Astrocyte (in vitro differentiated cells and primary cell): ENCODE measurements at regions not wholly inside any gene's neighbourhood (a gene's known extent, or its start where the extent isn't known, plus 50 kb on each side); places are given as distances from the start of the nearest gene placed in this dataset.

ENCODE experiments used
- DNase-seq: peaks from one replicate; pipeline ENCODE4 v3.0.0-alpha.2; 2010; ENCODE audit warnings: low read depth
- FAIRE-seq: peaks from 2 replicates; lab custom pipeline; 2011; peaks lifted over from hg19 to GRCh38; lab: Jason Lieb, UNC
- H2AFZ ChIP-seq: 2 replicates; pipeline ENCODE4 v1.6.0; 2012; ENCODE audit warnings: low read depth, low read length, inconsistent platforms
- H3K27ac ChIP-seq: 2 replicates; pipeline ENCODE4 v1.5.1; 2011; ENCODE audit warnings: low read depth, low read length, inconsistent platforms
- H3K27me3 ChIP-seq: 2 replicates; pipeline ENCODE4 v1.6.0; 2011; ENCODE audit warnings: low read length, inconsistent platforms; ENCODE audit not compliant: insufficient read depth
- H3K36me3 ChIP-seq: 2 replicates; pipeline ENCODE4 v1.5.1; 2011; ENCODE audit warnings: low read length, inconsistent platforms; ENCODE audit not compliant: insufficient read depth
- H3K4me1 ChIP-seq: 2 replicates; pipeline ENCODE4 v1.5.1; 2011; ENCODE audit warnings: low read length, inconsistent platforms; ENCODE audit not compliant: insufficient read depth
- H3K4me2 ChIP-seq: 2 replicates; pipeline ENCODE4 v1.6.0; 2012; ENCODE audit warnings: low read length, inconsistent platforms
- H3K4me3 ChIP-seq: 2 replicates; pipeline ENCODE4 v1.5.1; 2011; ENCODE audit warnings: low read depth, mild to moderate bottlenecking, low read length, inconsistent platforms; ENCODE audit not compliant: insufficient read depth
- H3K79me2 ChIP-seq: 2 replicates; pipeline ENCODE4 v1.6.0; 2012; ENCODE audit warnings: mild to moderate bottlenecking, low read length, inconsistent platforms; ENCODE audit not compliant: insufficient read depth
- H3K9ac ChIP-seq: 2 replicates; pipeline ENCODE4 v1.6.0; 2012; ENCODE audit warnings: mild to moderate bottlenecking, low read length, inconsistent platforms
- H3K9me3 ChIP-seq: 2 replicates; pipeline ENCODE4 v1.5.1; 2012; ENCODE audit warnings: low read depth, mild to moderate bottlenecking, low read length, inconsistent platforms; ENCODE audit not compliant: insufficient read depth
- H4K20me1 ChIP-seq: 2 replicates; pipeline ENCODE4 v1.6.0; 2012; ENCODE audit warnings: low read length, inconsistent platforms; ENCODE audit not compliant: insufficient read depth
- H3K27ac Mint-ChIP-seq: one replicate; pipeline ENCODE4 v1.8.0; 2021; ENCODE audit warnings: mild to moderate bottlenecking, mixed read lengths; ENCODE audit not compliant: unreplicated experiment
- H3K27me3 Mint-ChIP-seq: one replicate; pipeline ENCODE4 v1.8.0; 2021; ENCODE audit warnings: low read depth, mixed read lengths; ENCODE audit not compliant: unreplicated experiment
- H3K36me3 Mint-ChIP-seq: one replicate; pipeline ENCODE4 v1.8.0; 2021; ENCODE audit warnings: low read depth, mixed read lengths; ENCODE audit not compliant: unreplicated experiment
- H3K4me1 Mint-ChIP-seq: one replicate; pipeline ENCODE4 v1.8.0; 2021; ENCODE audit warnings: low read depth, mixed read lengths; ENCODE audit not compliant: unreplicated experiment
- H3K4me3 Mint-ChIP-seq: one replicate; pipeline ENCODE4 v1.8.0; 2021; ENCODE audit warnings: mild to moderate bottlenecking, moderate library complexity, mixed read lengths; ENCODE audit not compliant: unreplicated experiment
- H3K9me3 Mint-ChIP-seq: one replicate; pipeline ENCODE4 v1.8.0; 2021; ENCODE audit warnings: mild to moderate bottlenecking, mixed read lengths; ENCODE audit not compliant: unreplicated experiment
- CTCF ChIP-seq: IDR thresholded peaks from 2 replicates; pipeline ENCODE4 v1.5.1; 2011; ENCODE audit warnings: low read depth, mild to moderate bottlenecking, inconsistent platforms, low read length, moderate library complexity; ENCODE audit not compliant: insufficient read depth
- EZH2 ChIP-seq: IDR thresholded peaks from 2 replicates; pipeline ENCODE4 v1.6.1; 2012; ENCODE audit warnings: mild to moderate bottlenecking, low read length, inconsistent platforms; ENCODE audit not compliant: insufficient read depth

- Histone ChIP-seq H3K4me1 (no peaks in the 10 kb centered on the region), H3K9ac (no peak overlapping the region), H4K20me1 (no peaks in the 10 kb centered on the region), H3K36me3 (no peaks in the 10 kb centered on the region), H3K27ac (no peak overlapping the region), H3K9me3 (no peaks in the 10 kb centered on the region), H3K4me3 (no peak overlapping the region), H3K27me3 (no peaks in the 10 kb centered on the region), H3K79me2 (no peaks in the 10 kb centered on the region), H3K4me2 (no peak overlapping the region), H2AFZ (no peak overlapping the region)
- no peak overlapping the region for H3K4me3 Mint-ChIP-seq
- peaks cover 8% of the 10 kb centered on the region for H3K4me1 Mint-ChIP-seq
- TF ChIP-seq EZH2 = no peak
- no peak for TF ChIP-seq CTCF
- no peaks in the 10 kb centered on the region for H3K27me3 Mint-ChIP-seq
- peak; percentile 47 for DNase-seq
- no peak for FAIRE-seq
- H3K27ac Mint-ChIP-seq = peak overlapping the region; percentile 53
- H3K9me3 Mint-ChIP-seq = no peaks in the 10 kb centered on the region
- no peaks in the 10 kb centered on the region for H3K36me3 Mint-ChIP-seq
Observed at GRCh38 chr2:18932853-18933252, 343.5 kb upstream of the NT5C1B start.

GRCh38 chr2:18930971-18931370 lies 341.6 kb upstream of the NT5C1B start:
- H3K4me2 ChIP-seq = no peak overlapping the region
- H3K79me2 ChIP-seq = no peaks in the 10 kb centered on the region
- H3K4me3 ChIP-seq = no peak overlapping the region
- H3K36me3 ChIP-seq = no peaks in the 10 kb centered on the region
- no peaks in the 10 kb centered on the region for H3K27me3 Mint-ChIP-seq
- H3K4me3 Mint-ChIP-seq = no peak overlapping the region
- FAIRE-seq (no peak), DNase-seq (peak; percentile 69)
- H4K20me1 ChIP-seq = no peaks in the 10 kb centered on the region
- H3K36me3 Mint-ChIP-seq = no peaks in the 10 kb centered on the region
- H3K4me1 Mint-ChIP-seq = peaks cover 18% of the 10 kb centered on the region
- TF ChIP-seq CTCF (no peak), EZH2 (no peak)
- no peaks in the 10 kb centered on the region for H3K27me3 ChIP-seq
- H3K9ac ChIP-seq = no peak overlapping the region
- H3K4me1 ChIP-seq = peaks cover 7% of the 10 kb centered on the region
- H2AFZ ChIP-seq = no peak overlapping the region
- H3K9me3 Mint-ChIP-seq = peaks cover 6% of the 10 kb centered on the region
- H3K27ac Mint-ChIP-seq = no peak overlapping the region
- no peak overlapping the region for H3K27ac ChIP-seq
- H3K9me3 ChIP-seq = no peaks in the 10 kb centered on the region

- FAIRE-seq (no peak), DNase-seq (no peak)
- peaks cover 18% of the 10 kb centered on the region for H3K4me1 ChIP-seq
- no peaks in the 10 kb centered on the region for H4K20me1 ChIP-seq
- no peak for TF ChIP-seq CTCF
- TF ChIP-seq EZH2 = no peak
- no peak overlapping the region for H3K4me3 Mint-ChIP-seq
- H3K4me1 Mint-ChIP-seq = peaks cover 31% of the 10 kb centered on the region
- peaks cover 6% of the 10 kb centered on the region for H3K9me3 Mint-ChIP-seq
- H3K27ac Mint-ChIP-seq = no peak overlapping the region
- no peak overlapping the region for H3K27ac ChIP-seq
- no peaks in the 10 kb centered on the region for H3K79me2 ChIP-seq
- H3K9me3 ChIP-seq = no peaks in the 10 kb centered on the region
- H3K27me3 ChIP-seq = no peaks in the 10 kb centered on the region
- H3K36me3 Mint-ChIP-seq = no peaks in the 10 kb centered on the region
- H3K9ac ChIP-seq = no peak overlapping the region
- no peak overlapping the region for H3K4me3 ChIP-seq
- no peak overlapping the region for H3K4me2 ChIP-seq
- no peaks in the 10 kb centered on the region for H3K27me3 Mint-ChIP-seq
- no peak overlapping the region for H2AFZ ChIP-seq
- no peaks in the 10 kb centered on the region for H3K36me3 ChIP-seq
Observed at GRCh38 chr2:18927525-18928232, 338.3 kb upstream of the NT5C1B start.
